K562 (cell line): ENCODE measurements at regions not wholly inside any gene's neighbourhood (a gene's known extent, or its start where the extent isn't known, plus 50 kb on each side); places are given as distances from the start of the nearest gene placed in this dataset.

ENCODE experiments used
- ARID1B ChIP-seq: fragments of 450-650 bp; IDR thresholded peaks from 2 replicates; pipeline ENCODE4 v1.6.1; 2016; ENCODE audit warnings: antibody characterized with exemption, mild to moderate bottlenecking, inconsistent platforms
- BACH1 ChIP-seq: fragments of 200-800 bp; sonication (Bioruptor generic); IDR thresholded peaks from 2 replicates; pipeline ENCODE4 v1.6.1; 2016; ENCODE audit warnings: missing genetic modification characterization, missing compliant biosample characterization
- C11orf30 ChIP-seq: fragments of 450-650 bp; IDR thresholded peaks from 2 replicates; pipeline ENCODE4 v1.6.1; 2016; ENCODE audit warnings: low read depth, mild to moderate bottlenecking
- CBFA2T2 ChIP-seq: fragments of 450-650 bp; conservative IDR thresholded peaks from 2 replicates; pipeline ENCODE4 v1.6.1; 2017; ENCODE audit warnings: mild to moderate bottlenecking
- CBFA2T3 ChIP-seq: fragments of 450-650 bp; IDR thresholded peaks from 2 replicates; pipeline ENCODE4 v1.6.1; 2017
- CREBBP ChIP-seq: IDR thresholded peaks from one replicate; pipeline ENCODE4 v1.6.1; 2012; ENCODE audit warnings: low read depth, mild to moderate bottlenecking, control low read depth, inconsistent platforms, low read length
- EP300 ChIP-seq: IDR thresholded peaks from 2 replicates; pipeline ENCODE4 v1.6.1; 2012; ENCODE audit warnings: low read length, improper control_type of control experiment
- GATA2 ChIP-seq: sonication (generic); formaldehyde crosslinking; IDR thresholded peaks from 2 replicates; pipeline ENCODE4 v1.4.0; 2020; ENCODE audit warnings: mild to moderate bottlenecking, missing genetic modification reagents
- HDAC2 ChIP-seq: fragments of 450-650 bp; IDR thresholded peaks from 2 replicates; pipeline ENCODE4 v1.6.1; 2016; ENCODE audit warnings: mild to moderate bottlenecking
- HNRNPH1 ChIP-seq: fragments of 200-400 bp; formaldehyde crosslinking; optimal IDR thresholded peaks from 2 replicates; pipeline ENCODE3; 2017; ENCODE audit warnings: low read depth, mild to moderate bottlenecking, low read length, moderate library complexity
- JUND ChIP-seq, 2 experiments: IDR thresholded peaks; 2 replicates in 1 of 2; 3 replicates in 1 of 2; pipeline ENCODE4 v1.6.1; 2011; ENCODE audit warnings: borderline replicate concordance in 2 of 2, low read depth in 2 of 2, low read length in 2 of 2, improper control_type of control experiment in 1 of 2, missing biosample characterization in 1 of 2, missing genetic modification characterization in 1 of 2, missing genetic modification reagents in 1 of 2
- KDM1A ChIP-seq, 2 experiments: fragments of 450-650 bp; IDR thresholded peaks; 2 replicates each; pipeline ENCODE4 v1.6.1; 2016; ENCODE audit warnings: mild to moderate bottlenecking in 2 of 2
- L3MBTL2 ChIP-seq: fragments of 450-650 bp; IDR thresholded peaks from 2 replicates; pipeline ENCODE4 v1.6.1; 2016; ENCODE audit warnings: mild to moderate bottlenecking, moderate library complexity
- LARP7 ChIP-seq: fragments of 450-650 bp; IDR thresholded peaks from 2 replicates; pipeline ENCODE4 v1.6.1; 2016
- MAFG ChIP-seq: fragments of 450-650 bp; conservative IDR thresholded peaks from 2 replicates; pipeline ENCODE4 v1.6.1; 2016; ENCODE audit warnings: missing genetic modification characterization, missing compliant biosample characterization
- MBD2 ChIP-seq: sonication (generic); IDR thresholded peaks from 2 replicates; pipeline ENCODE4 v1.6.1; 2016; ENCODE audit warnings: low read depth, borderline replicate concordance
- SAFB ChIP-seq: fragments of 200-400 bp; formaldehyde crosslinking; IDR thresholded peaks from 2 replicates; pipeline ENCODE4 v1.6.1; 2017; ENCODE audit warnings: low read depth, low read length, borderline replicate concordance
- SAP30 ChIP-seq: fragments of 200-600 bp; sonication (generic); IDR thresholded peaks from 2 replicates; pipeline ENCODE4 v1.6.1; 2012; ENCODE audit warnings: borderline replicate concordance, low read depth, mild to moderate bottlenecking, moderate library complexity, low read length, control low read depth, inconsistent platforms; ENCODE audit not compliant: insufficient read depth, poor library complexity, severe bottlenecking
- SMARCA4 ChIP-seq: fragments of 450-650 bp; IDR thresholded peaks from 2 replicates; pipeline ENCODE4 v1.6.1; 2016
- TCF3 ChIP-seq: sonication (generic); formaldehyde crosslinking; IDR thresholded peaks from 2 replicates; pipeline ENCODE4 v1.4.0; 2020; ENCODE audit warnings: mild to moderate bottlenecking, missing genetic modification reagents
- TEAD4 ChIP-seq, 2 experiments: sonication (generic) in 1 of 2; formaldehyde crosslinking in 1 of 2; IDR thresholded peaks; 2 replicates each; pipeline versions ENCODE4 v1.6.1 to v1.8.0; 2012 to 2022; ENCODE audit warnings: borderline replicate concordance in 1 of 2, inconsistent platforms in 1 of 2, low read length in 1 of 2, mild to moderate bottlenecking in 1 of 2, missing genetic modification reagents in 1 of 2
- VEZF1 ChIP-seq: fragments of 200-800 bp; sonication (Bioruptor generic); IDR thresholded peaks from 2 replicates; pipeline ENCODE4 v1.6.1; 2017; ENCODE audit warnings: missing genetic modification characterization, missing compliant biosample characterization
- ZNF12 ChIP-seq: sonication (generic); formaldehyde crosslinking; IDR thresholded peaks from 2 replicates; pipeline ENCODE4 v1.4.0; 2020; ENCODE audit warnings: mild to moderate bottlenecking, missing genetic modification reagents
- ZNF146 ChIP-seq: IDR thresholded peaks from one replicate; pipeline ENCODE4 v1.6.1; 2018; ENCODE audit warnings: missing compliant biosample characterization; ENCODE audit not compliant: unreplicated experiment
- ZNF77 ChIP-seq: fragments of 250-450 bp; sonication (Bioruptor Pico); IDR thresholded peaks from 2 replicates; pipeline ENCODE4 v1.5.0; 2020
- TF ChIP-seq, protein P1 (sequence below): fragments of 250-450 bp; sonication (Bioruptor Pico); IDR thresholded peaks from 2 replicates; pipeline ENCODE4 v1.5.0; 2021
- TF ChIP-seq, protein P2 (sequence below): fragments of 250-450 bp; sonication (Bioruptor Pico); IDR thresholded peaks from 2 replicates; pipeline ENCODE4 v1.8.0; 2021; ENCODE audit warnings: moderate library complexity, mild to moderate bottlenecking, inconsistent platforms

- no peak for TF ChIP-seq CREBBP
- no peak for TF ChIP-seq ZNF146 (CRISPR knock-in tag)
- no peak for TF ChIP-seq VEZF1 (CRISPR knock-in tag)
- TF ChIP-seq KDM1A (IDR thresholded peaks at IDR 0.05) = peak; percentile 49 to 60; a peak in 2 of 4 replicates
- TF ChIP-seq HNRNPH1 = no peak
- TF ChIP-seq C11orf30 = peak; percentile 92
- TF ChIP-seq SAFB = no peak
- TF ChIP-seq GATA2 (CRISPR knock-in tag) = no peak; the same call in 1 of the 2 replicates
- TF ChIP-seq BACH1 (tag) = 0 out of 2 replicates have a peak, but pooled peaks have one; percentile 22
- TF ChIP-seq SAP30 = no peak
- TF ChIP-seq MAFG (tag) = peak; percentile 86
- TF ChIP-seq CBFA2T2 = peak; percentile 51
- TF ChIP-seq ZNF12 (CRISPR knock-in tag) = no peak
- 0 out of 2 replicates have a peak, but pooled peaks have one; percentile 44 for TF ChIP-seq HDAC2
- no peak for TF ChIP-seq ZNF77 (CRISPR knock-in tag)
- peak; percentile 78 for TF ChIP-seq ARID1B
- TF ChIP-seq LARP7 = no peak
- TF ChIP-seq SMARCA4 = peak; percentile 72; the same call in 1 of the 2 replicates
- peak; percentile 76 for TF ChIP-seq TCF3 (CRISPR knock-in tag)
- TF ChIP-seq TEAD4 (IDR thresholded peaks at IDR 0.05; ENCODE audit: low read length) = peak; percentile 24; the same call in 1 of the 2 replicates
- no peak for TF ChIP-seq TEAD4 (CRISPR knock-in tag; IDR thresholded peaks at IDR 0.05; ENCODE audit: borderline replicate concordance)
- 0 out of 2 replicates have a peak, but pooled peaks have one; percentile 17 for TF ChIP-seq L3MBTL2
- no peak for TF ChIP-seq MBD2
- TF ChIP-seq EP300 = peak; percentile 37; the same call in 1 of the 2 replicates
- no peak for TF ChIP-seq JUND (IDR thresholded peaks at IDR 0.05; ENCODE audit: borderline replicate concordance, low read depth, low read length)
- peak; percentile 10; the same call in 1 of the 3 replicates for TF ChIP-seq JUND (tag; IDR thresholded peaks at IDR 0.05; ENCODE audit: borderline replicate concordance, low read depth, low read length)
- TF ChIP-seq, protein P1, sequence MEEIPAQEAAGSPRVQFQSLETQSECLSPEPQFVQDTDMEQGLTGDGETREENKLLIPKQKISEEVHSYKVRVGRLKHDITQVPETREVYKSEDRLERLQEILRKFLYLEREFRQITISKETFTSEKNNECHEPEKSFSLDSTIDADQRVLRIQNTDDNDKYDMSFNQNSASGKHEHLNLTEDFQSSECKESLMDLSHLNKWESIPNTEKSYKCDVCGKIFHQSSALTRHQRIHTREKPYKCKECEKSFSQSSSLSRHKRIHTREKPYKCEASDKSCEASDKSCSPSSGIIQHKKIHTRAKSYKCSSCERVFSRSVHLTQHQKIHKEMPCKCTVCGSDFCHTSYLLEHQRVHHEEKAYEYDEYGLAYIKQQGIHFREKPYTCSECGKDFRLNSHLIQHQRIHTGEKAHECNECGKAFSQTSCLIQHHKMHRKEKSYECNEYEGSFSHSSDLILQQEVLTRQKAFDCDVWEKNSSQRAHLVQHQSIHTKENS (CRISPR knock-in tag) = no peak
- TF ChIP-seq, protein P2, sequence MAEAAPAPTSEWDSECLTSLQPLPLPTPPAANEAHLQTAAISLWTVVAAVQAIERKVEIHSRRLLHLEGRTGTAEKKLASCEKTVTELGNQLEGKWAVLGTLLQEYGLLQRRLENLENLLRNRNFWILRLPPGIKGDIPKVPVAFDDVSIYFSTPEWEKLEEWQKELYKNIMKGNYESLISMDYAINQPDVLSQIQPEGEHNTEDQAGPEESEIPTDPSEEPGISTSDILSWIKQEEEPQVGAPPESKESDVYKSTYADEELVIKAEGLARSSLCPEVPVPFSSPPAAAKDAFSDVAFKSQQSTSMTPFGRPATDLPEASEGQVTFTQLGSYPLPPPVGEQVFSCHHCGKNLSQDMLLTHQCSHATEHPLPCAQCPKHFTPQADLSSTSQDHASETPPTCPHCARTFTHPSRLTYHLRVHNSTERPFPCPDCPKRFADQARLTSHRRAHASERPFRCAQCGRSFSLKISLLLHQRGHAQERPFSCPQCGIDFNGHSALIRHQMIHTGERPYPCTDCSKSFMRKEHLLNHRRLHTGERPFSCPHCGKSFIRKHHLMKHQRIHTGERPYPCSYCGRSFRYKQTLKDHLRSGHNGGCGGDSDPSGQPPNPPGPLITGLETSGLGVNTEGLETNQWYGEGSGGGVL (CRISPR knock-in tag) = no peak
- peak; percentile 74 for TF ChIP-seq CBFA2T3
Measured at GRCh38 chr11:10990160-10990559, 132.3 kb upstream of the ZBED5 start (continued).
